Body of pancreas (tissue), 4 donors: ENCODE measurements at regions not wholly inside any gene's neighbourhood (a gene's known extent, or its start where the extent isn't known, plus 50 kb on each side); places are given as distances from the start of the nearest gene placed in this dataset.

ENCODE experiments used
- ATAC-seq: fragments of 150-250 bp; one replicate; pipeline ENCODE4 v1.9.1; 2016
- DNase-seq, 4 donors: peaks; one replicate each; pipeline ENCODE4 v3.0.0-alpha.2; 2019
- H3K27ac ChIP-seq, 4 donors: fragments of 200-600 bp; sonication (generic); 1 replicate in 3 of 4; 2 replicates in 1 of 4; pipeline versions ENCODE4 v1.5.1 to v1.6.1; 2016 to 2019; ENCODE audit warnings: mild to moderate bottlenecking in 1 of 4, mixed read lengths in 1 of 4, moderate library complexity in 1 of 4
- H3K27me3 ChIP-seq, 2 donors: fragments of 200-600 bp; sonication (generic); one replicate each; pipeline ENCODE4 v1.6.0; 2016; ENCODE audit warnings: mild to moderate bottlenecking in 1 of 2
- H3K36me3 ChIP-seq, 2 donors: fragments of 200-600 bp; sonication (generic); replicated peaks in 1 of 2; 2 replicates each; pipeline ENCODE4 v1.5.1; 2016; ENCODE audit warnings: low read depth in 2 of 2; ENCODE audit not compliant: insufficient read depth in 1 of 2
- H3K4me1 ChIP-seq: fragments of 200-600 bp; sonication (generic); one replicate; pipeline ENCODE4 v1.6.0; 2016
- H3K4me3 ChIP-seq, 2 donors: fragments of 200-600 bp; sonication (generic); 1 replicate in 1 of 2; 2 replicates in 1 of 2; pipeline ENCODE4 v1.5.1; 2016 to 2019
- H3K9me3 ChIP-seq, 3 donors: fragments of 200-600 bp; sonication (generic); 1 replicate in 2 of 3; 2 replicates in 1 of 3; pipeline ENCODE4 v1.5.1; 2016
- POLR2A ChIP-seq, 3 donors: fragments of 450-650 bp; IDR thresholded peaks; one replicate each; pipeline ENCODE4 v1.6.1; 2016; ENCODE audit warnings: antibody characterized with exemption in 3 of 3, mild to moderate bottlenecking in 2 of 3
- WGBS, 2 donors: methylation state at CpG; one replicate each; pipeline ENCODE4 v1.1.5; 2017; 5-methylcytosine and 5-hydroxymethylcytosine counted together
- intact Hi-C: fragments of 100-400 bp; cut with DNase I; formaldehyde crosslinking; loops from one replicate; pipeline ENCODE4 v1.15.1; 2023
- TF ChIP-seq, protein P1 (sequence below), 7 experiments: fragments of 450-650 bp in 4 of 7; fragments of 200-600 bp in 3 of 7; sonication (generic) in 3 of 7; IDR thresholded peaks; one replicate each; pipeline ENCODE4 v1.5.1; 2016 to 2019; ENCODE audit warnings: antibody characterized with exemption in 7 of 7

DNA sequence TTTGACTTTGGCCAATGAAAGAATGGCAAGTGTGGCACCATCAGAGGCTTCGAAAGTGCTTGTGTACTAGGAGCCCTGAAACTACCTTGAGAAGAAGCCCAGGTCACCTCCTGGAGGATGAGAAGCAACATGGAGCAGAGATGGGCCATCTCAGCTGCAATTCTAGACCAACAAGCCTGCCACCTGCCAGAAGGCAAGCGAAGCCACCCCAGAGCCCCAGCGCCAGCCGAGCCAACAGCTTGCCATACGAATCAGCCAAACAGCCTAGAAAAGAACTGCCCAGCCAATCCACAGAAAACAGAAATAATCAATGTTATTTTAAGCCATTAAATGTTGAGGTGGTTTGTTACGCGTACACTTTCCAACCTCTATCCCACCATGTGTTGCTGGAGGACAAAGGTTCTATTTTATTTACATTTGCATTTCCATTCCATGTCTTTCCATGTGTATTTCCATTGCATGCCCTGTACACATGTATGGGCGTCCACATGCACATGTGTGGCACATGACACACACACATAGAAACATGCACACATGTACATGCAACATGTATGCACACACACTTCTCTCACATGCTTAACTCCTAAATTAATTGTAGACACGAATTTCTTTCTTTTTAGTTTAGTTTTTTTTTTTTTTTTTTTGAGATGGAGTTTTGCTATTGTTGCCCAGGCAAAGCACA is 144.3 kb upstream of the TNRC6C start:
- no peak for TF ChIP-seq POLR2A (IDR thresholded peaks at IDR 0.05)
- TF ChIP-seq, protein P1, sequence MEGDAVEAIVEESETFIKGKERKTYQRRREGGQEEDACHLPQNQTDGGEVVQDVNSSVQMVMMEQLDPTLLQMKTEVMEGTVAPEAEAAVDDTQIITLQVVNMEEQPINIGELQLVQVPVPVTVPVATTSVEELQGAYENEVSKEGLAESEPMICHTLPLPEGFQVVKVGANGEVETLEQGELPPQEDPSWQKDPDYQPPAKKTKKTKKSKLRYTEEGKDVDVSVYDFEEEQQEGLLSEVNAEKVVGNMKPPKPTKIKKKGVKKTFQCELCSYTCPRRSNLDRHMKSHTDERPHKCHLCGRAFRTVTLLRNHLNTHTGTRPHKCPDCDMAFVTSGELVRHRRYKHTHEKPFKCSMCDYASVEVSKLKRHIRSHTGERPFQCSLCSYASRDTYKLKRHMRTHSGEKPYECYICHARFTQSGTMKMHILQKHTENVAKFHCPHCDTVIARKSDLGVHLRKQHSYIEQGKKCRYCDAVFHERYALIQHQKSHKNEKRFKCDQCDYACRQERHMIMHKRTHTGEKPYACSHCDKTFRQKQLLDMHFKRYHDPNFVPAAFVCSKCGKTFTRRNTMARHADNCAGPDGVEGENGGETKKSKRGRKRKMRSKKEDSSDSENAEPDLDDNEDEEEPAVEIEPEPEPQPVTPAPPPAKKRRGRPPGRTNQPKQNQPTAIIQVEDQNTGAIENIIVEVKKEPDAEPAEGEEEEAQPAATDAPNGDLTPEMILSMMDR (IDR thresholded peaks at IDR 0.05): no peak
- no peaks in the 10 kb centered on the region for H3K36me3 ChIP-seq
- ATAC-seq: no peak
- no peak overlapping the region for H3K4me3 ChIP-seq
- no peaks in the 10 kb centered on the region for H3K27me3 ChIP-seq
- DNase-seq: no peak
- intact Hi-C loops: no loop called here
- H3K4me1 ChIP-seq: no peaks in the 10 kb centered on the region
- no peak overlapping the region for H3K27ac ChIP-seq
- WGBS, 2 donors: 67 to 70% methylated on average over 9 of the region's 9 CpGs
- H3K9me3 ChIP-seq: no peaks in the 10 kb centered on the region

- H3K27ac ChIP-seq: no peak overlapping the region
- H3K36me3 ChIP-seq: no peaks in the 10 kb centered on the region
- ATAC-seq (no peak), DNase-seq (no peak)
- no peak for TF ChIP-seq POLR2A (IDR thresholded peaks at IDR 0.05)
- TF ChIP-seq, protein P1 (IDR thresholded peaks at IDR 0.05): no peak
- H3K4me1 ChIP-seq: no peaks in the 10 kb centered on the region
- H3K27me3 ChIP-seq: no peaks in the 10 kb centered on the region
- H3K9me3 ChIP-seq: no peaks in the 10 kb centered on the region
- WGBS, 2 donors: 61 to 62% methylated on average over 13 of the region's 13 CpGs
- H3K4me3 ChIP-seq: no peak overlapping the region
- intact Hi-C loops: no loop called here
These were observed 143.2 kb upstream of the TNRC6C start for GRCh38 chr17:77815127-77815905.

DNA sequence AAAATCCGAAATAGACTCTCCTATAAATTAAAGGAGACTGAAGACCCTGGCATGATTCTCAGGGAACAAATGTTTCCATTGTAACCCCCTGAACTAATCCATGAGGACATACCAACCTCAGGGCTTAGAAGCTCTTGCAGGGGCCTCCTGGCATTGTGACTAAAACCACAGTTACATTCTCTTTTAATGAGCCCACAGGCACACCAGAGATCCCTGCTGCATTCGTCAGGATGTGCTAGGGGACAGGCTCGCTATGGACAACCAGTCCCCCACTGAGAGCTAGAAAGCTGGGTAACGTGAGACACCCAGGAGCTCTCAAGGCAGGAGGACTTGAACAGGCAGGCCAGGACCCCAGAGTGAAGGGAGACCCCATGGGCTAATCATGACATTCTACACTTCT is 140.6 kb upstream of the TNRC6C start:
- no peaks in the 10 kb centered on the region for H3K9me3 ChIP-seq
- H3K27ac ChIP-seq: no peak overlapping the region
- H3K4me3 ChIP-seq: no peak overlapping the region
- DNase-seq: no peak
- TF ChIP-seq POLR2A (IDR thresholded peaks at IDR 0.05): no peak
- TF ChIP-seq, protein P1 (IDR thresholded peaks at IDR 0.05): no peak
- H3K36me3 ChIP-seq: no peaks in the 10 kb centered on the region
- no peaks in the 10 kb centered on the region for H3K27me3 ChIP-seq
- 66 to 83% methylated on average over 3 to 4 of the region's 4 CpGs for WGBS, 2 donors
- no peak for ATAC-seq
- intact Hi-C loops: no loop called here
- no peaks in the 10 kb centered on the region for H3K4me1 ChIP-seq

- Histone ChIP-seq H3K27ac (no peak overlapping the region), H3K27me3 (no peaks in the 10 kb centered on the region), H3K4me3 (no peak overlapping the region), H3K9me3 (no peaks in the 10 kb centered on the region), H3K36me3 (no peaks in the 10 kb centered on the region), H3K4me1 (no peaks in the 10 kb centered on the region)
- no peak for DNase-seq
- ATAC-seq: no peak
- no peak for TF ChIP-seq POLR2A (IDR thresholded peaks at IDR 0.05)
- TF ChIP-seq, protein P1 (IDR thresholded peaks at IDR 0.05): no peak
- WGBS, 2 donors: 65 to 70% methylated on average over 3 of the region's 3 CpGs
- intact Hi-C loops: no loop called here
These were observed 139.0 kb upstream of the TNRC6C start for GRCh38 chr17:77819497-77819896.
